ENCODE measurements at regions not wholly inside any gene's neighbourhood (a gene's known extent, or its start where the extent isn't known, plus 50 kb on each side); places are given as distances from the start of the nearest gene placed in this dataset.
"Not testable (repeated sequence)": the region's sequence is repeated elsewhere in the genome, so short reads cannot be mapped to it uniquely, and the experiment has no call there.

- no peak for DNase-seq
Measured at GRCh38 chr4:23062188-23062587, 369.5 kb downstream of the GBA3 start.

DNA sequence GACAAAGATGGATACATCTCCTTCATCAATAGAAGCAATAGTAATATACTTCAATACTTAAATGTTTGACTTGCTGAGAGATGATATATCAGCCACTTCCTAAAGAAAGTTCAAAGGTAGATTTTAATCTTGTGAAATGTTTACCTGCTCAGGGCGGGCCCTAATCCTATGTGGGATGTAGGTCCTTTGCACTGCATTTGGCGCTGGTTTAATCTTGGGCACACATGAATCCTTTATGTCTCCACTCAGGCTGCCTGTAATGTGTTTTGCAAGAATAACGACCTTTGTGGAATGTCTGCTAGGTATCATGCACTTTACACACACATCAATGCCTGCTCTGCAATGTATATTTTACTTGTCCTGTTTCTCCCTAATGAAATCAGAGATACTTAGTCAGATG, 368.7 kb downstream of the GBA3 start:
- no peak for DNase-seq

GRCh38 chr4:23060776-23061175, 368.0 kb downstream of the GBA3 start:
- no peak for DNase-seq

GRCh38 chr4:23058165-23058776, 365.5 kb downstream of the GBA3 start:
- DNase-seq, result no peak

DNA sequence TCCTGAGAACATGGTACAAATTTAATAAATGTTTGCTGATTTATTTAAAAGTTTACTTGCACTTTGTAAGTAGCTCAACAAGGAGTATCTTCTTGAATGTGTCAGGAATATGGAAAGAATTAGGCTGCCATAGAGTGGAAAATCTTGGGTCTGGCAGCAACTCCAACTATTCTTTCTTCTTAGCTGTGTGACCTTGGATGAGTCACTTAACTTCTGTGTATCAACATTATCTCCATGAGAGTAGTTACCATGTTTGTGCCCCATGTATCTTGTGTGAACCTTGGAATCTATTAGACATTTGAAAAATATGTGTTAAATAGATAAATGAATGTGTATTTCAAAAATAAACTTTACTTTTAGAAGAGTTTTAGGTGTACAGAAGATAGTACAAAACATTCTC, 348.8 kb downstream of the GBA3 start:
- DNase-seq, result no peak

DNA sequence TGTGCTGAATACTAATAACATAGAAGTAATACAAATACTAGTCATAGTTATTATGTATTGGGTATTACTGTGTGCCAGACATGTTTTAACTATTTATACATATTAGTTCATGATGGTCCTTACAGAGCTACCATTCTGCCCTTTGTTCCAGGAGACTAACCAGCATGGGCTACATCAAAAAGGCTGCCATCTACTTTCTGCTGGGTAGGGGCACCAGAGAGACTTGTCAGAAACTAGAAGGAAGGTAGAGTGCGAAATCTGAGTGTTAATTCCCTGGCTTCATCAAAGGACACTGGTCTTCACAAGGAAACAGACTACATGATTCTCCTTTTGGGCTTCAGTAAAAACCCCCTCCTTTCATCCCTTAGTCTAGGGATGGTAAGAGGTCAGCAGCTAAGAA, 347.8 kb downstream of the GBA3 start:
- DNase-seq, result no peak

DNA sequence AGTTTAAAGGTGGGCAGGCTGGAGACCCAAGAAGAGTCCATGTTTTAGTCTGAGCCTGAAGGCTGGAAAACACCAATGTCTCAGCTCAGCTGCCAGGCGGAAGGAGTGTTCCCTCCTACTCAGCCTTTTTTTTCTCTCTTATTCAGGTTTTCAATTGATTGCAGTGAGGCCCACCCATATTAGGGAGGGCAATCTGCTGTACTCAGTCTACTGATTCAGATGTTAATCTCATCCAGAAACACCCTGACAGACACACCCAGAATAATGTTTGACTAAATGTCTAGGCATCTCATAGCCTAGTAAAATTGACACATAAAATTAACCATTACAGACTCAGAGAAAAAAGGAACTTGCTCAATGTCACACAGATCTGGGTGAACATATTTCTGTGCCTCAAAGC, 347.1 kb downstream of the GBA3 start:
- DNase-seq, result no peak

- DNase-seq, result no peak
Measured at GRCh38 chr4:23038626-23039491, 346.1 kb downstream of the GBA3 start.

DNA sequence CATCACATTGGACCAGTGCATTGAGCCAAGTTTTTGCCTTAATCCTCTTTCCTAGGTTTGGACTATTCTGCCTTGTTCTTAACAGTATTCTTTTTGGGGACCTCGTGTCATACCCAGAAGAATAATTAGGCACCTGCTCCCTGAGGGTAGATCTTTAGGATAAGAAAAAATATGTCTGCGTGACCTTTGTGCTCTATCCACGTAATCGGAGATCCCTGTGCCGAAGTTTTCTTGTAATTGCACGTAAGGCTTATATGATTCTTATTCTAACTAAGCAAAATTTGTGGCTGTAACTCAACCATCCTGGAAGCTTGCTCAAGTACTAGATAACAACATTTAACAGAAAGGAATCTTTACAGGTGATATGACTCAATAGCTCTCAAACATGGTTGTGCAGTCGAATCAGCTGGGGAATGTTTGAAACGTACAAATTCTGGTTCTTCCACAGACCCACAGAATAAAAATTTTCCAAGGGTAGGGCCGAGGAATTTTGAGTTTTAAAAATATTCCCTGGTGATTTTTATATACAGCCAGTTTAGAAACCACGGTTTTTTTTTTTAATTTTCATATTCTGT, 344.3 kb downstream of the GBA3 start:
- no peak for DNase-seq

- no peak for DNase-seq
Measured at GRCh38 chr4:23036503-23036902, 343.8 kb downstream of the GBA3 start.

DNA sequence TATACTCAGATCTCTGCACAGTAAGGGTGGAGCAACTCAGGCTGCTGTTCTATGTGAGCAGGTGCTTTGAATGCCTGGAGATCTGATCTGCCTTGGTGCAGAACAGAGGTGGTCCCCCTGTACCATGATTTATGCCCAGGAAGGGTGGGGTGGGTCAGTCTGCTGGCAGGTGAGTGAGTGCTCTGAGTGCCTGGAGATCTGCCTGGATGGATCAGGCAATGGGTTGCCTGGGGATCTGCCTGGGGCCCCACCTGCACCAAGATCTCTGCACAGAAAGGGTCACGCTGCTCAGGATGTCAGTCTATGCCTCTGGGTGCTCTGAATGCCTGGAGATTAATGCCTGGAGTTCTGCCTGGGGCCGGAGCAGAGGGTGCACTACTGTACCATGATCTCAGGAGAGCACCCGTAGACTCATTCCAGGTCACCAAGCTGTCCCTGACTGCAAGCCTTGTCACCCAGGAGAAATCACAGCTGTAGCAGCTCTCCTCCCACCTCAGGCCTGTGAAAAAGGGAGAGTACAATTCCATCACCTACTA, 342.9 kb downstream of the GBA3 start:
- DNase-seq, result no peak

DNA sequence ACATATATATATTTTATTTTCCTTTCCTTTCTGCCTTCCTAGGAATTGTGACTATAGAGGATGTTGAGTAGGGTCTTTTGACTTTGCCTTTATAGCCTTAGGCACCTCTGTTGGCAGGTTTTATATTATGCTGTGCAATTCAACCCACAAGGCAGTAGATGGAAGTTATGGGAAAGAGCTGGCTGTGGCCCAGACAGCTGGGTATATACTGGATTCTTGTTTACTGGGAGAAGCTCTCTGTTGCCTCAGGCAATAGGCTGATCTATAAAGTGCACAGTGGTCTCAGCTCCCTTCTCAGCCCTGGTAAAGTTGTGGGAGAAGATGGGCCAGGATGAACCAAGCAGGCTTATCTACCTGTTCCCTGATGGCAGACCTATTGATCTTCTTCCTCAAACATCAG, 342.0 kb downstream of the GBA3 start:
- DNase-seq, result no peak

GRCh38 chr4:23033796-23034195, 341.1 kb downstream of the GBA3 start:
- DNase-seq, result no peak

DNA sequence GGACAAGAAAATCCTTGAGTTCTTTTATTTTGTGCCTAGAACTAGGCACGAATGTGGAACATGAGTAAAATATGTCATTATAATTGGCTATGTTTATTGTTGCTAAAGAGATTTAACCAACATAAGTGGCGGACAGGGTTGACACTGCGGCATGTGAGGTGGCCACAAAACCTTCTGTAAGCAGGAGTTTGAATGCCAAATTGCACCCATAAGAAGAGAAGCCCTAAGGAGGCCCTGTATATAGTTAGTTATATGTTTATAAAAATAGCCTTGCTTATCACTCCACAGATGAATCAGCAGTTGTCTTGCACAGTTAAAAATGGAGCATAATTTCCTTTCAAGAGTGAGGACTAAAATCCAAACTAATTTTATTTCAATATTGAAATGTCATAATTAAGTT, 336.1 kb downstream of the GBA3 start:
- no peak for DNase-seq

DNA sequence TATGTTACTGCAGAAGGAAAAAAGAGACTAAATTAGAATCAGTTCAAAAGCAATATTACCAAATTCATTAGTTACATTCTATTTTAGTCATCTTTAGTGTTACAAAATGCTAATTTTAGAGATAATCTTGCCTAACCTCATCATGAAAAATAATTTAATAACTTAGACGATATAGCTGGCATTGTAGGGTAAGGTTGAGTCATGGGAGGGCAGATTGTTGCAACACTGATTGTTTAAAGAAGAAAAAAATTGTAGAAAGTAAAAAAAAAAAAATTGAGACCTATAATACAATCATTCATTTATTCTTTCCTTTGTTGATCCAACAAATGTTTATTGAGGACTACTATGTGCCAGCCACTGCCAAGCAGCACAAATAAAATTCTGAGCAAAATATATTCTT, 330.9 kb downstream of the GBA3 start:
- no peak for DNase-seq

DNA sequence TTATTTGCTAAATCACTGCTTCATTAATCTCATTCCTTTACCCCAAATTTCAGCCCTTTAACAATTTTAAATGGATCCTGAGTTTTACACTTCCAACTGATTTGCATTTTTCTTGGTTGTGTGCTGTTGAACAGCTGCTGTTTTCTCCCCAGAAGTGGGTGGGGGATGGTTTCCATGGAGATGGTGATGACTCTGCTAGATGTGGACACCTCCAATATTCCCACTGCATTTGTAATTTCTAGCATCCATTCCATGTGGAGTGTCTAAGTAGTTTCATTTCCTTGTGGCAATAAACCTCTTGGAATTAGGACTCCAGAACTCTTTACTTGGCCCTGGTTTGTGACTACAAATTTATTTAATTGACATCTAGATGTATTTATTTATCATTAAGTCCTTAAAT, 330.4 kb downstream of the GBA3 start:
- DNase-seq, result no peak

GRCh38 chr4:23022032-23022431, 329.3 kb downstream of the GBA3 start:
- DNase-seq, result no peak

GRCh38 chr4:23021040-23021439, 328.3 kb downstream of the GBA3 start:
- no peak for DNase-seq

DNA sequence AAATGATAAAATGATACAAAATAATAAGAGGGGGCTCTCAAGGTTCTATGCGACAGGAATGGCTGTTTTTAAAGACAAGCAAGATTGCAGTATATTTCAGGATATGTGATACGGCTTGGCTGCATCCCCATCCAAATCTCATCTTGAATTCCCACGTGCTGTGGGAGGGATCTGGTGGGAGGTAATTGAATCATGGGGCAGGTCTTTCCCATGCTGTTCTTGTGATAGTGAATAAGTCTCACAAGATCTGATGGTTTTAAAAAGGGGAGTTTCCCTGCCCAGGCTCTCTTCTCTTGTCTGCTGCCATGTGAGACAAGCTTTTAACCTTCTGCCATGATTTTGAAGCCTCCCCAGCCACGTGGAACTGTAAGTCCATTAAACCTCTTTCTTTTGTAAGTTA, 327.7 kb downstream of the GBA3 start:
- not testable (repeated sequence) for DNase-seq

DNA sequence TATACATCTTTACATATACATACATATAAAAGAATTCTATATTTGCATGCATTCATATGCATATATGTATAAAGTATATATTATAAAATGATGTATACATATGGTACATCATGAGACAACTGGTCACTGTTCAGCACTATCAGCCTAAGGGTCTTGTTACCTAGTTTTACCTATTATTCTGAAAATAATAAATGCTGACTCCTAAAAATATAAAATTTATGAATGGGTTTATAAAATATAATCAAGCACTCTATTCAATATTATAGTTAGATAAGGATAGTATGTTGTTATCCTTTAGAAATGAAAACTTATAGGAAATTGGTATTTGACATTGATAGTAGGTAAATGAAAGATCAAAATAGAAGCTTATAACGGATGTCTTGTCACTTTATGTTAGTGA, 324.2 kb downstream of the GBA3 start:
- no peak for DNase-seq

- DNase-seq, result no peak
Measured at GRCh38 chr4:23015821-23016220, 323.1 kb downstream of the GBA3 start.

DNA sequence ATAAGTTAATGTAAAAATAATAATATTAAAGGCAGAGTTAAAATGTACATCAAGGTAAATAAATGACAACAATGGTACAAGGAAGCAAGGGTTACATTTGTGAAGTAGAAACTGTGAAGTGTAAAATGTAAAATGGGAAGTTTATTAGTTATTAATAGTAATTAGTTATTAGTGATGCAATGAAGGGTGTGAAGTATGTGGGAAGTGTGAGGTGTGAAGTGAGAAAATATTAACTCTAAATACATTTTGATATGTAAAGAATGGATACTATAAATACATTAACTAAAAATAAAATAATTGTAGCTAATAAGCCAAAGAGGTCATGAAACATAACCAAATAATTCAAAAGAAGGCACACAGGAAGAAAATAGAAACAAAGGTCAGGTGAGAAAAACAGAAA, 316.4 kb downstream of the GBA3 start:
- DNase-seq, result no peak

- no peak for DNase-seq
Measured at GRCh38 chr4:23006756-23007155, 314.0 kb downstream of the GBA3 start.

- no peak for DNase-seq
Measured at GRCh38 chr4:23005691-23006090, 313.0 kb downstream of the GBA3 start.

Measured in NCI-H345 (cell line).